ENCODE measurements at regions not wholly inside any gene's neighbourhood (a gene's known extent, or its start where the extent isn't known, plus 50 kb on each side); places are given as distances from the start of the nearest gene placed in this dataset.

DNA sequence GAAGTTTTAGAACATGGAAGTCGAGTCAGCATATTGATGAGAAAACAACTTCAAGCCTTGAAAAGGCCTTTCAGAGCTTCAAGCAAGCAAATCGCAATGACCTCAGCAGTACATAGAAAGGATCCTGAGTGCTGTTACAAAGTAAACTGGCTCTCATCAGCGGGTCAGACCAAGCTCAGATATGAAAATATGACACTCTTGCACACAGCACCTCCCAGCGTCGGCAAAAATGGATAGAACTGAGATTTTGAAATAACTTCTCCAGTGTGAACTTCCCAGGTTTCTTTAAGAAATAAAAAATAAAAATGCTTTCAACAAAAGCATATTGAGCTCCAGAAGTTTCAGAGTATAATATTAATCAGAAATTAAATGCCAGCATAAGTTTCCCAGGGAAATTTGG lies 296.9 kb downstream of the FBXO15 start:
- DNase-seq = no peak

DNA sequence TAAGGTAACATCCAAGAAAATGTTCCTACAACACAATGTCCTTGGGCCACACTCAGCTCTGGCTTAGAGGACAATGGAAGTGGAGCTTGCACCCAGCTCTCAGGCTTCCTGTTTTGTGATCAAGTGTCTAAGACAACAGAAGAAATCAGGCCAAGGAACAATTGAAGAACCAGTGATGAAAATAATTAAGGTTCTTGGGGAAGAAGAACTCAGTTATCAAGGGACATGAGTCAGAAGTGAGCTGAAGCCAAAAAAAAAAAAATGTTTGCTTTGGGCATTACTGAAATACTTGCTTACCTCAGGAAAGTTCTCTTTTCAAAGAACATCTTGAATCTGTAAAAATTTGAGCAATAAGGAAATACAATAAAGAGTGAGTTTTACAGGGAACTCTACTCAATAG lies 299.0 kb downstream of the FBXO15 start:
- no peak for DNase-seq

DNA sequence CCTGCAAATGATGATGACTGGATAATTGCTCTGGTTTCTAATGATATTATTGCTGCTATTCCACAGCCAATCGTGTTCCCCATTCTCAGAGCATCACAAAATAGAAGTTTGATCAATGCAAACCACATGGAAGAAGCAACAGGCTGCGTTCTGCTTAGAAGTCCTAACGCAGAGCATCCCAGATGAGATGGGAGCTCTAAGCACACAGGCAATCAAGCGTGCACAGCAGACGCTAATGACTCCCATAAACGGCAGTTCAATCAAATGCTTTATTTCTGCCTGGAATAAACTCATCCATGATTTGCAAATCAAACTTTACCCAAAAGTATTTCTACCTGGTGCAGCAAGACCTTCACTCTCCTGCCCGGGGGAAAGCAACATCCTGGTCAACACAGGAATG lies 304.2 kb downstream of the FBXO15 start:
- no peak for DNase-seq

DNA sequence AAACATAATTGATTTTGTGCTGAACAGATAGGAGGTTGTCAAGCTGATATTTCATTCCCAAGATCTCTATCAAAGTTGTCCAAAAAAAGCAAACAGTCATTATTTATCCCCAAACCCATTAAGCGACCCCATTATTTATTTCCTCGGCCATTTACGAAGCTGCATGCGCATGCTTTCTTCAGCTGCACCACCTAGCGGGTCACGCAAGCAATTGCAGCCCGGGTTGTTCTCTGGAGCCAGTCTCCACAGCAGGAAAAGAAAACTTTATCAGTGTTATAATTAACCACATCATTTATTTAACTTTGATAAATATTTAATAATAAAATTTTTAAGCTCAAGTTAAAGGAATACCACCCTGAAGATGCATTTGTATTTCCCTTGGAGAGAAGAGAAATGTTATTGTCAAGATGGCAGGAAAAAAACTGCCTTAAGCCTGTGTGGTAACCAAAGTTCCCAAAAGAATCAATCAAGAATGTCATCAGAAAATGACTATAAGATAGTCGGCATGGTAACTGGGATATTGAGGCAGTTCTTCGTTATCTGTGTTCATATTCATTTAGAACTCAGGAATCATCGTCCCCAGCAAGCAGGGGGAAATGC lies 304.7 kb downstream of the FBXO15 start:
- peak; percentile 82 for DNase-seq

DNA sequence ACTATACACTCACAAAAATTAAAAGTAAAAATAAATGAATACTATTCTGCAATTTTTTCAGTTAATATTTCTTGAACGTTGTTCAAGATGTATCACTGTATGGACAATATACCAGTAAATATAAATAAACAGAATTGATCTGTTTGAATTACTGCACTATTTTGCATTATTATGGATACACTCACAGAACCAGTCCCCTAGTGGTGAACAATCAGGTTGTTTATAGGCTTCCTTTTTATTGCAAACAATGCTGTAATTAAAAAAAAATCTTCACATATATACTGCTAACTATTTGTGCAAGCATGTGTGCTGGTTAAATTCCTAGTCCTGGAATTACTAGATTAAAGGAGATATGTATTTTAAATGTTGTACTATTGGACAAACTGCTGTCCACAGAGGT lies 306.0 kb downstream of the FBXO15 start:
- peak; percentile 37 for DNase-seq

DNA sequence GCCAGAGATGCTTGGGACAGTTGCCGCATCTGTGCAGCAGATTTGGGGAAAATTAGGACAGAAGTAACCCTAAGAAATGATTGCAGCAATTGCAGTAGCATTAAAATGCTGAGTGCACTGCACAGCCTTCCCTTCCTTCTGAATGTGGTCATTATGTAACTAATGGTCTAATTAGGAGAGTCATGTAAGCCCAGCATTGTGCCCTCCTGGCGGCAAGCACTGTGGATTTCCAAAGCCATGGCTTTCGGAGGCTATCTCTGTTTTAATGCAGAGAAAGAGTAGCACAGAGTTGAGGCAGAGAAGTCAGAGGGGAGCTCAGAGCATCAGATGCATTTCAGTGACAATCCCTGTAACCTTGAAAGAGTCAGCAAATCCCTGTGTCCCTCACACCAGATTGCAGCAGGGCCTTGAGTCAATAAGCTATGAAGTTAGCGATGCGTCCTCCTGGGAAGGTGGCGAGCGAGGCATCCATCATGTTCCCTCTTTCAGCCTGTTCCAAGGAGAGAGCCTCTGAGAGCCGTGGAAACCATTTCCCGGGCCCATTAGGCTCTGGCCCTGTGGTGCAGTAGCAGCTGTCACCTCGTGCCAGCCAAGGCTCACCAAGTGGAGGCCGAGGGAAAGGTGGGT lies 307.2 kb downstream of the FBXO15 start:
- DNase-seq = no peak

DNA sequence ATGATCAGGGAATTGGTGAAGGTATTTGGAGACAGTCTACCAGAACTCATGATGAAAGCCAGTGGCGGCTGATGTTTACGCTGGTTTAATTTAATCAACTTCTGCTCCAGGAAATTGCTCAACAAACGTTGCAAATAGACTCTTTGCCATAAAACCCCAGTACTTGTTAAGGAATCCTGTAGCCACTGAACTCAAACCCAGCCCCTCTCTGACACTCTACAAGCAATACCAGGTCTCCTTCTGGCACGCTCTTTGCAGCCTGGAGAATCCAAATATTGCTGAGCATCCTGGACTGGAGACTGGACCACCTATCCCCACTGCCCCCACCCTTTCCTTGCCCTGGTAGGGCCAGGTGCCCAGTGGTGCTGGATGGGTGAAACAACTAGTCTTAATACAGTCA lies 308.2 kb downstream of the FBXO15 start:
- DNase-seq = no peak

DNA sequence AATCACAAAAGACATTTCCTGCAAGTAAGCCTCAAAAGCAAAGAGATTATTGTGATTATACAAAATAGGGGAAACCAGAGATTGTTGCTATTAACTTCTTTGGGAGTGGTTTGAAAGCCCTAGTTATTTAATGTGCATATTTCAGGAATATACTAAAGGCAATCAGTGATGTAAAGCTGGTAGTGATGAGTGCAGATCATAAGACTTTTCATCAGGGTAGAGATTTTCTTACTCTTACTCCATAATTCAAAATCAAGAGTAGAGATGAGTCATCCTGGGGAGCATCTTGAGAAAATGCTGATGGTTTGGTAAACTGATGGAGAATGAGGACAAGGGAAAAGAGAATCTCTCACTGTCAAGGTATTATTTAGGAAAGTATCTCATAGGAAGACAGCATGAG lies 309.5 kb downstream of the FBXO15 start:
- DNase-seq = no peak

DNA sequence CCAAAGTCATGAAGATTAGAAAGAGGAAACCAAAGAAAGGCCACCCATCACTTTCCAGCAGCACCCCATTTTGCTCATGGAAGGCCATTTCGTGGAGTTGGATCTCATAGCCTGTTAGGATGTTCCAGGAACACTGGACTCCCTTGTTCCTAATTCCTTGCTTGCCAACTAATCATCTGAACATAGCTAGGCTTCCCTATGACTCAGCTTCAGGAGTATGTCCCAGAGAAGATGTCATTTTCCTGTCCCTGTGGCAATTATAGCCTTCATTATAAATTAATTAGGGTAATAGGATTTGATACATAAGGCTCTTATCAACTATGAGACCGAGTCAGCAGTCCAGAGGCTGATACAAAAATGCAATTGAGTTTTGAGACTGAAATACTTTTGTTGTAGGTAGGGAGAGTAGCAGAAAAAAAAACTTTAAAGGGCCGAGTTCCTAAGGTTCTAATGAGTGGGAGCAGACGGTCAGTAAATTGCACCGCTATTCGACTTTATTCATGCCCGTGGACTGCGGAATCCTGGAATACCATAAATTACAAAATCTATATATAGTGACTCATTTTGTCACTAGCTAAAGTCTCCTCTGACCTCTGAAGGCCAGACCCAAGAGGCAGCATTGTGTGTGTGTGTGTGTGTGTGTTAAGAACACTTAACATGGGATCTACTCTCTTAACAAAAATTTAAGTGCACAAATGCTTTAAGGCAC lies 311.8 kb downstream of the FBXO15 start:
- no peak for DNase-seq

DNA sequence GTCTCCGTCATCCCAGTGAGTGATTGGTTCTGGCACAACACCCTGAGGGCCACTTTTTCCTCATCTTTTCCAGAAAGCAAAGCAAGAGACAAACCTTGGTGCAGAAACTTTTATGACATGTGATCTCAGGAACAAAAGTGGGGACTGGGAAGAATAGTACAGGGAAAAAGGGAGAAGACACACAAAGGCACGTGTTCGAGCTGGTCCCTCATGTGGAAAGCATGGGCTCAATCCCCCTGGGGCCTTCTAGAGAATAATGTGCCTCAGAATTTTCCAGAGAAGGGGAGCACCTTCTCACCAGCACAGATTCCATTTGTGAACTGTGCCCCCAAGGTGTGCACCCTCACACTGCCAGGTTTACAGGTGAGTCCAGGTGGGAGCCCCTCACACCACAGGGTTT lies 312.6 kb downstream of the FBXO15 start:
- DNase-seq = no peak

DNA sequence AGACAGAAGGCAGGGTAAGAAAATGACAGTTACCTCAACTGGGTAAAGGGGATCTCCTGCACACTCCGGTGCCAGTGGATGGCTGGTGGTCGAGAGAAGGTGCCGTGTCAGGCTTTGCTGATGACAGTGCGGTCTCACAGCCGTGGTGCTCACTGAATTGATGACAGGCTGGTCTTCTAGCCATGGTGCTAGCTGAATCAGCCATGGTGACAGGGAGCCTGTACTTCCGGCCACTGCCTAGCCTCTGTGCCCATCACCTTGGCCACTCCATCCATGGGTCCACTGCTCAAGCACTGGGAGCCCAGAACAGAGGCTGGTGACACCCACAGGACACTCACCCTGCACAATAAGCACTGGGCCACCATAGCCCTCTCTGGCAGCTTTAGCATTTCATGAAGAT lies 315.9 kb downstream of the FBXO15 start:
- no peak for DNase-seq

DNA sequence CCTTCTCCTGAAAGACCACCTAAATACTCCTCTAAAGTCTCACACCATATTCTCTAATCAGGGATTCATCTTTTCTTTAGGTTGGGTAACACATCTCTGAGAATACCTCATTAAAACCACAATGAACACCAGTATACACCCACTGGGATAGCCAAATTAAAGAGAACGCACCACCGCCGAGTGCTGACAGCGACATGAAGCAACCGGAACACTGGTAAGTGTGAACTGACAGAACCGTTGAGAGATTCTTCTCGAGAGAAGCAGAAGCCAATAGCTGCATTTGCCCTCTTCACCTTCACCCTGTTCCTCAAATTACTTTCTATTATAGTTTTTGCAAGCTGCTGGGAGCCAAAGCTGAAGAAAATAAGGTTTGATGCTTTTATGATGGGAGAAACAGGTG lies 318.5 kb downstream of the FBXO15 start:
- no peak for DNase-seq

DNA sequence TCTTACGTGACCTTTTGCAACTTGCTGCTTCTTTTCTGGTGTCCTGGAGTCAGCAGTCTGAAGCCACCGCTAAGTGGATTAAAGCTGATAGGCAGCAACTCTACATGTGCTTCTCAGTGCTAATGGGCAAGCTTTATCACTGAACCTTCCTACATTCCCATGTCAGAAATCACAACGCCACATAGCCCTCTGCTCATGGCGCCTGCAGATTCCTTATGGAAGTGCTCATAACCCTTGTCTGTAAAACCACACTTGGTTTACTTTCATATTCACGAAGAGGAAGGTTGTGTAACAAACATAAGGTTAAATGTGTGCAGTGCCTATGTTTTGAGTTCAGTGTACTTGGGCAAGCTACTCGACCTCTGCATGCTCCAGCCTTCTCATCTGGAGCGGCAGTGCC lies 319.8 kb downstream of the FBXO15 start:
- no peak for DNase-seq

DNA sequence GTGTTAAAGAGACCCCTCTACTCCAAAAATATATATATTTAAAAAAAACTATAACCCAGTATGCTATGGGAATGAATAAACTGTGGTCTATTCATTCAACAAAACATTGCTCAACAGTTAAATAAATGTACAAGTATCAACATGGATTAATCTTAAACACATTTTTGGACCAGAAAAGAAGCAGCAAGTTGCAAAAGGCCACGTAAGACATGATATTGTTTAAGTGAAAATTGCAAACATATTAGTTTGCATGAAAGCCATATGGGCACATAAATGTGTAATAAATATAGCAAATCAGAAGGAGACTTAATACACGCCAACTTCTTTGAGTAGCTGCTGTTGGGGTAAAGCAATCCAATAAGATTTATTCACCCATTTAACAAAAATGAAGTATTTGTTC lies 321.5 kb downstream of the FBXO15 start:
- no peak for DNase-seq

DNA sequence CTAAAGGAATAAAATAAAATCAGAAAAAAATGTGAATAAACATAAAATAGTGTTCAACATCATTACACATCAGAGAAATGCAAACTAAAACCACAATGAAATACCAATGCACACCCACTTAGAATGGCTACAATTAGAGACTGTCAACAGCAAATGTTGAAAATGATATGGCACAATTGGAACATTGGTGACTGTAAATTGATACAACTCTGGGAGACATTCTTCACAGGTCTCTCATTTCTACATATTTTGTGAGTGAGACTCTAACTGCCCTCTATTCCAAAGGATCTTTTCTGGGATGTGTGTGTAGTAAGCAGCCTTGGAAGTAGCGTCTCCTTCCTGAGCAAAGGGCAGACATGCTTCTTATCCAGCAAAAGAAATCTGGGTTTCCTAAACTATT lies 323.0 kb downstream of the FBXO15 start:
- DNase-seq = no peak

DNA sequence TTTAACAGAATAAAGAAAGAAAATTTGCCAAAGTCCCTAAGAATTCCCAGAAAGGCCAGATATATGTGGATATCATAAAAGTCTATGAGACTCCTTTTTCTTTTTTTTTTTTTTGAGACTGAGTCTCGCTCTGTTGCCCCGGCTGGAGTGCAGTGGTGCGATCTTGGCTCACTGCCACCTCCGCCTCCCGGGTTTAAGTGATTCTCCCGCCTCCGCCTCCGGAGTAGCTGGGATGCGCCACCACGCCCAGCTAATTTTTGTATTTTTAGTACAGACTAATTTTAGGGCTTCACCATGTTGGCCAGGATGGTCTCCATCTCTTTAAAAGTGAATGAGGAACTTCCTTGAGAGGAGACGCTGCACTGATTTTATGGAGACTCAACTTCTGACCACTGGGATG lies 335.2 kb downstream of the FBXO15 start:
- DNase-seq = no peak

DNA sequence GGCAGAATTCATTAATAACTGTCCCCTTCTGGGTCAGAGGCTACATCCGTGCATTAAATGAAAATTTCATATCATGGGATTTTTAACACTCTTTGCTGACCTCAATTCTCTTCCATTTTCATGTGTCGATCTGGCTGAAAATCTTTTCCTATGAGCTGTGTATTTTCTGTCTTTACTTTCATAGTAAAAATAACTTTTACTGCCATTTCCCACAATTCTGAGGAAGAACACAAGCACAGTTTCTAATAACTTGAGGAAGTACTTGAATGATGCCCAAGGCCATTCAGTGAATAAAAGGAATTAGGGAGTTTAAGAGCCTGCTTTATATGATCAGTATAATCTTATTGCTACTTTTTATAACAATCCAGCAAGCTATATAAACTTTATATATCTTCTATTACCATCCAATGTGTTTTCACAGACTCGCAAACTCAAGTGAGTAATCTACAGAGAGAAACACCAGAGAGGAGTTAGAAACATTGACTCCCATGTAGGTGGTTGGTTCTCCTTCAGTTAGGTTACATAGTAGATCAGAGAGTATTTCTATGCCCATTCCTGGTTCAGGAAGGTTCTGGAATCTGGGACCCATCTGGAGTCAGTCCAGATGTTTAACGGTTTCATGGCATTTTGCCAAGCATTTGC lies 340.0 kb downstream of the FBXO15 start:
- DNase-seq = no peak

DNA sequence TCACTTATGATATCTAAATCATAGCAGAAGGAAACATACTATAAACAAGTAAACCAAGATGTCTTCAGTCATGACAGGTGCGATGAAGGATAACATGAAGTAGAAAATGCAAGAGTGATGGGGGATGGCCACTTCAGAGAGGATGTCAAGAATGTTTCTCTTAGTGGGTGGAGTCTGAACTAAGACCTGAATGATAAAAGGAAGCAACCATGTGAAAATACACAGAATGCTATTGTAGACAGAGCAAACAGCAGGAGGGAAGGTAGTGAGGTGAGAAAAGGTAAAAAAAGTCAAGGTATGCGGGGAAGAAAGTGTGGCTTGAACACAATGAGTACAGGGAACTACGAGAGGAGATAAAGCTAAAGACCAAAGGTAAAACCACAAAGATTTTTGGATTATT lies 341.6 kb downstream of the FBXO15 start:
- no peak for DNase-seq

DNA sequence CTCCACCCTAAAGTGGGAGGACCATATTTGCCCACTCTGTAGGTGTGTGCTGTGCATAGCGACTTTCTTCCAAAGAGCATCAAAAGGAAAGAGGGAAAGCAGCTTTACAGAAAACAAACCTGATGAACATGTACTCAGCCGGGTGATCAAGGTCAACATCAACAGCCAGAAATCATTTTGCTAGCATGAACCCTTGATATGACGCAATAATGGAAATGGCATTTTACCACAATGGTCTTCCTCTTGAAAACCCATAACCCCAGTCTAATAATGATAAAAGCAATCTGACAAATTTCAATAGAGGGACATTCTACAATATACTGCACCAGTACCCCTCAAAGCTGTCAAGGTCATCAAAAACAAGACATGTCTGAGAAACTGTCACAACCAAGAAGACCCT lies 350.2 kb downstream of the FBXO15 start:
- DNase-seq = no peak

DNA sequence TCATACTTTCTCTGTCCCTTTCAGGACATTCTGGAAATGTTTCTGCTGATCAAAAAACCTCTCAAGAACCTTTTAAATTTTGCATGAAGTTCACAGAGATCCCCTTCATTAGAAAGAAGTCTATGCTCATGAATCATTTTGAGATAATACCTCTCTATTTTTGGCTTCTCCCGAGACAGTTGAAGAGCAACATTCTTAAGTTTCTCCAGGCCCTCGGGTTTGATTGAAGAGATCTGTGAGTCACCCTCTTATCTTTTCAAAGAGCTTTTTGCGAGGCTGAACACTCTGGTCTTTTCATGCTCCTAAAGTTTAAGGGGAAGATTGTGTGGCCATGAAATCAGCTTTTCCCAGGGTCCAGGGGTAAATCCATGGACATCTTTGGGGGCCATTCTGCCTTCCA lies 354.2 kb downstream of the FBXO15 start:
- DNase-seq = peak; percentile 58

DNA sequence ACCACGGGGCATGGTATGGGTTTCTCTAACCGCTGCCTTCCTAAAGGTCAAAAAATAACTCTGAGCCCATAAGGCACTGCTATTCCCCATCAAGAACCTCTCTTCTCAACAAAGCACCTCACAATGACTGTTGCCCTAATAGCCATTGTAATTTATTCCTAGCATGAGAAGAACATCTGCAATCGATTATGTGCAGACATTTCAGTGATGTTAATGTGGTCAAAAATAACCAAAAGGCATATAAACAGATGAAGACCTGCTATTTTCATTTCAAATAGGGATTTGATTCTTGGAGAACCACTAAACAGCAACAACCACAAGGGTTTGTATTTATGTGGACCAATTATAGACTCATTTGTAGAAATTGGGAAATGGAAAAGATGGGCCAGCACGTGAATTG lies 356.6 kb downstream of the FBXO15 start:
- DNase-seq = no peak

DNA sequence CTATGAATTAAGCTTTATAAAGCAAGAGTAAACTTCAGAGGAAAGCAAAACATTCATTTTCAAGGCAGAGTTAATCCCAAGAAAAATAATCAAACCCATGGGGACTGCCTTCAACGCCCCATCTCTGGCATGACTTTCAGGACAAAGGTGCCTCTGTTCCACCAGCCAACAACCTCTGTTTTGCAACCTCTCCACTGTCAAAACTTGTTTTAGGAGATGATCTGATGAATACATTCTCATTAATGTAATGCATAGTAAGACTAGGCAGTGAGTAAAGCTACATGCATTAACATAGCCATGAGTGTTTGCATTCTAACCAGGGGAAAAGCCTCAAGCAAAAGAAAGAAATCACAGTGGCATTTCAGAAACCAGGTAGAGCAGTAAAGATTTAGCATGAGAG lies 357.0 kb downstream of the FBXO15 start:
- DNase-seq = no peak

DNA sequence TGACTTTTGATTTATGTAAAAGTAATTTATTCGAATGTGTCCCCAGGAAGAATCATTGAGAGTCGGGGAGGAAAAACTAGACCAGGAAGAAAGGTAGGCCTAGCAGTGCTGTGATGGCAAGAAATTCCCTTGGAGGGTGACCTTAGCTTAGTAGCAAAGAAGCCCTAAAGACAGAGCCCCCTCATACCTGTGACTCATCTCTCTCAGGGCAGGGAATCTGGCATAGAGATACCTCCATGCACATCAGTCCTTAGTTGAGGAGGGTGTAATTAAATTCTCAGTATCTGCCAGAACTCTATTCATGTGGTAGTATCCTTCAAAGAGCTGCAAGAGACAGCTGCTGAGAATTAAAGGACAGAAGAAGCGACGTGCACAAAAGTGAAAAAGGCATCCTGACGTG lies 360.3 kb downstream of the FBXO15 start:
- DNase-seq = no peak

DNA sequence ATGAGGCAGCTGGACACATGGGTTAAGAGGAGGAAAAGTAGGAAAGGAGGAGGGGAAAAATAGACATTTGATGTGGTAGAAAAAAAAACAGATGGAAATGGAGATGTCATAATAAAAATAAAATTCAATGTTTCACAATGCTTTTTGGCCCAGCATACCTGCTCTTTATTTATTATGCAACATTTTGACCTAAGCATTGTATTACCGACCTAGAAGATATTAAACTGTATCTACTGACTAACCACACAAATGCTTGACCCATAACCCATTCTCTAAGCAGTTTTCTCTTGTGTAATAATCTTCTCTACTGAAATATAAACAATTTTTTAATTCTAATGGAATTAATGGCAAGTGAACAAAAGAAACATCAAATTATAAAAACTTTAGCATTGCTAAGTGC lies 362.3 kb downstream of the FBXO15 start:
- no peak for DNase-seq

All from DMS53 (cell line).